SK-N-SH (cell line): ENCODE measurements at regions not wholly inside any gene's neighbourhood (a gene's known extent, or its start where the extent isn't known, plus 50 kb on each side); places are given as distances from the start of the nearest gene placed in this dataset.

Experiments used
- CTCF ChIA-PET: fragments of 300-600, 350-600 bp; formaldehyde crosslinking; extraction: SDS; loops from one replicate; lab custom pipeline; 2021; lab: Yijun Ruan, JAX
- POLR2A ChIA-PET: fragments of 350-600 bp; sonication (Branson Sonifier 250); formaldehyde crosslinking; extraction: SDS; loops from one replicate; lab custom pipeline; 2020; ENCODE audit warnings: antibody characterized with exemption, inconsistent platforms; lab: Yijun Ruan, JAX
- DNase-seq: peaks from one replicate; pipeline ENCODE4 v3.0.0; 2012
- H2AFZ ChIP-seq: fragments of 200-600 bp; sonication (generic); 2 replicates; pipeline ENCODE4 v1.8.1; 2016; ENCODE audit warnings: antibody characterized with exemption, mild to moderate bottlenecking, low read depth
- H3F3A ChIP-seq: fragments of 200-600 bp; sonication (generic); replicated peaks from 2 replicates; pipeline ENCODE3; 2016; ENCODE audit warnings: antibody characterized with exemption, mild to moderate bottlenecking; ENCODE audit not compliant: insufficient read depth
- H3K27ac ChIP-seq, 2 experiments: fragments of 200-500 bp in 1 of 2; fragments of 200-600 bp in 1 of 2; sonication (Bioruptor generic) in 1 of 2; sonication (generic), shearing (Covaris generic) in 1 of 2; 2 replicates each; pipeline versions ENCODE4 v1.5.1 to v1.6.1; 2014 to 2016; ENCODE audit warnings: low read depth in 2 of 2, inconsistent platforms in 1 of 2, low read length in 1 of 2, mild to moderate bottlenecking in 1 of 2, mixed read lengths in 1 of 2
- H3K27me3 ChIP-seq: fragments of 200-600 bp; sonication (generic), shearing (Covaris generic); 2 replicates; pipeline ENCODE4 v1.6.1; 2016; ENCODE audit warnings: mixed run types; ENCODE audit not compliant: insufficient read depth
- H3K36me3 ChIP-seq, 2 experiments: fragments of 200-500 bp in 1 of 2; fragments of 200-600 bp in 1 of 2; sonication (Bioruptor generic) in 1 of 2; sonication (generic) in 1 of 2; replicated peaks in 1 of 2; 2 replicates each; pipeline versions ENCODE3 to v1.5.1; 2014 to 2016; ENCODE audit warnings: low read length in 1 of 2, mild to moderate bottlenecking in 1 of 2; ENCODE audit not compliant: insufficient read depth in 2 of 2, control insufficient read depth in 1 of 2
- H3K4me1 ChIP-seq, 2 experiments: fragments of 200-500 bp in 1 of 2; fragments of 200-600 bp in 1 of 2; sonication (Bioruptor generic) in 1 of 2; sonication (generic), shearing (Covaris generic) in 1 of 2; 2 replicates each; pipeline versions ENCODE4 v1.5.1 to v1.6.1; 2014 to 2016; ENCODE audit warnings: low read depth in 1 of 2, low read length in 1 of 2, mixed run types in 1 of 2; ENCODE audit not compliant: insufficient read depth in 2 of 2, control insufficient read depth in 1 of 2
- H3K4me2 ChIP-seq: fragments of 200-600 bp; sonication (generic), shearing (Covaris generic); 2 replicates; pipeline ENCODE4 v1.6.1; 2017; ENCODE audit warnings: mixed run types
- H3K4me3 ChIP-seq, 2 experiments: fragments of 200-500 bp in 1 of 2; fragments of 200-600 bp in 1 of 2; sonication (Bioruptor generic) in 1 of 2; sonication (generic), shearing (Covaris generic) in 1 of 2; 2 replicates each; pipeline versions ENCODE4 v1.5.1 to v1.8.1; 2014 to 2016; ENCODE audit warnings: low read depth in 2 of 2, inconsistent platforms in 1 of 2, low read length in 1 of 2, mild to moderate bottlenecking in 1 of 2, mixed read lengths in 1 of 2, moderate library complexity in 1 of 2
- H3K79me2 ChIP-seq: fragments of 200-600 bp; sonication (generic); 2 replicates; pipeline ENCODE4 v1.8.1; 2017; ENCODE audit warnings: mild to moderate bottlenecking; ENCODE audit not compliant: insufficient read depth
- H3K9ac ChIP-seq: fragments of 200-600 bp; sonication (generic); 2 replicates; pipeline ENCODE4 v1.6.1; 2017; ENCODE audit warnings: mixed run types
- H3K9me2 ChIP-seq: fragments of 200-600 bp; sonication (generic); 2 replicates; pipeline ENCODE4 v1.6.1; 2017; ENCODE audit warnings: mixed run types
- H3K9me3 ChIP-seq: fragments of 200-600 bp; sonication (generic); 2 replicates; pipeline ENCODE4 v1.6.1; 2017; ENCODE audit warnings: mixed run types, mild to moderate bottlenecking, moderate library complexity
- H4K20me1 ChIP-seq: fragments of 200-600 bp; sonication (generic); 2 replicates; pipeline ENCODE4 v1.6.1; 2017; ENCODE audit warnings: mild to moderate bottlenecking, mixed run types; ENCODE audit not compliant: insufficient read depth
- CTCF ChIP-seq: fragments of 200-600 bp; sonication (generic); IDR thresholded peaks from 2 replicates; pipeline ENCODE4 v1.6.1; 2017; ENCODE audit warnings: antibody characterized with exemption, mild to moderate bottlenecking, moderate library complexity
- EP300 ChIP-seq, 2 experiments: IDR thresholded peaks; 2 replicates each; pipeline versions ENCODE4 v1.4.0 to v1.6.1; 2012; ENCODE audit warnings: borderline replicate concordance in 1 of 2, low read depth in 1 of 2, low read length in 1 of 2
- GABPA ChIP-seq: IDR thresholded peaks from 2 replicates; pipeline ENCODE4 v1.4.0; 2012; ENCODE audit warnings: low read depth, mild to moderate bottlenecking
- GATA2 ChIP-seq: sonication (generic); formaldehyde crosslinking; IDR thresholded peaks from 2 replicates; pipeline ENCODE4 v1.5.0; 2020; ENCODE audit warnings: mild to moderate bottlenecking, missing genetic modification reagents
- JUND ChIP-seq: IDR thresholded peaks from 2 replicates; pipeline ENCODE4 v1.4.0; 2012
- MAX ChIP-seq: IDR thresholded peaks from 2 replicates; pipeline ENCODE4 v1.4.0; 2012; ENCODE audit warnings: low read depth
- MXI1 ChIP-seq: IDR thresholded peaks from 2 replicates; pipeline ENCODE4 v1.6.1; 2012; ENCODE audit warnings: mild to moderate bottlenecking, low read depth, low read length, improper control_type of control experiment
- NRF1 ChIP-seq: IDR thresholded peaks from 2 replicates; pipeline ENCODE4 v1.6.1; 2012; ENCODE audit warnings: low read depth, mild to moderate bottlenecking, low read length
- PBX3 ChIP-seq: IDR thresholded peaks from 2 replicates; pipeline ENCODE4; 2012
- POLR2AphosphoS5 ChIP-seq: IDR thresholded peaks from 2 replicates; pipeline ENCODE4 v1.6.1; 2012; ENCODE audit warnings: low read depth, low read length
- REST ChIP-seq: IDR thresholded peaks from 2 replicates; pipeline ENCODE4 v1.6.1; 2012; ENCODE audit warnings: mild to moderate bottlenecking, low read depth, low read length, moderate library complexity
- SIN3A ChIP-seq: IDR thresholded peaks from 2 replicates; pipeline ENCODE4 v1.6.1; 2012; ENCODE audit warnings: low read depth, mild to moderate bottlenecking, low read length, moderate library complexity, borderline replicate concordance
- TCF12 ChIP-seq: IDR thresholded peaks from 2 replicates; pipeline ENCODE4 v1.4.0; 2012
- TEAD4 ChIP-seq: IDR thresholded peaks from 2 replicates; pipeline ENCODE4 v1.4.0; 2012; ENCODE audit warnings: mild to moderate bottlenecking, borderline replicate concordance; ENCODE audit not compliant: insufficient read depth
- USF1 ChIP-seq: IDR thresholded peaks from 2 replicates; pipeline ENCODE4 v1.4.0; 2012; ENCODE audit warnings: low read depth, borderline replicate concordance
- WGBS: methylation state at CpG from one replicate; pipeline ENCODE4 v1.1.6; 2017; ENCODE audit warnings: low lambda C conversion rate; 5-methylcytosine and 5-hydroxymethylcytosine counted together

- H3K36me3 ChIP-seq: no peaks in the 10 kb centered on the region
- H3K9ac ChIP-seq: no peak overlapping the region
- H3K4me1 ChIP-seq: no peaks in the 10 kb centered on the region
- TF ChIP-seq CTCF (no peak), POLR2AphosphoS5 (no peak), USF1 (no peak), JUND (no peak), TEAD4 (no peak), REST (no peak), MXI1 (no peak), NRF1 (no peak), GABPA (no peak), EP300 (IDR thresholded peaks at IDR 0.05; ENCODE audit: borderline replicate concordance in 1 of 2, low read depth in 1 of 2, low read length in 1 of 2) (no peak), PBX3 (no peak), MAX (no peak), SIN3A (no peak), TCF12 (no peak), GATA2 (CRISPR knock-in tag) (no peak)
- no peak overlapping the region for H3K27ac ChIP-seq
- H2AFZ ChIP-seq: no peak overlapping the region
- H4K20me1 ChIP-seq: no peaks in the 10 kb centered on the region
- H3K79me2 ChIP-seq: no peaks in the 10 kb centered on the region
- no peaks in the 10 kb centered on the region for H3K9me3 ChIP-seq
- no peak overlapping the region for H3K4me3 ChIP-seq
- H3K4me2 ChIP-seq: no peak overlapping the region
- no peaks in the 10 kb centered on the region for H3K9me2 ChIP-seq
- ChIA-PET POLR2A (no interaction called here), CTCF (interaction anchor here (2.3 kb wide), 1 partner anchor 10 kb away, joined by 7 read pairs; no protein-coding TSS in a partner anchor)
- H3K27me3 ChIP-seq: no peaks in the 10 kb centered on the region
- no peaks in the 10 kb centered on the region for H3F3A ChIP-seq
- no peak for DNase-seq
- WGBS: 76% methylated on average over 6 of the region's 13 CpGs
Observed at GRCh38 chr3:127120851-127121647, 71.9 kb upstream of the PRR23E start.
